Activated CD4-positive, alpha-beta T cell treated with anti-CD3 and anti-CD28 coated beads, Interleukin-2, amount 50 U/mL, for 1 hour (primary cell): ENCODE measurements at regions not wholly inside any gene's neighbourhood (a gene's known extent, or its start where the extent isn't known, plus 50 kb on each side); places are given as distances from the start of the nearest gene placed in this dataset.

Experiments used
- DNase-seq: peaks from one replicate; pipeline ENCODE4 v3.0.0-alpha.2; 2020

GRCh38 chr14:86543521-86543920 is 1013.6 kb downstream of the FLRT2 start:
- DNase-seq: no peak

DNA sequence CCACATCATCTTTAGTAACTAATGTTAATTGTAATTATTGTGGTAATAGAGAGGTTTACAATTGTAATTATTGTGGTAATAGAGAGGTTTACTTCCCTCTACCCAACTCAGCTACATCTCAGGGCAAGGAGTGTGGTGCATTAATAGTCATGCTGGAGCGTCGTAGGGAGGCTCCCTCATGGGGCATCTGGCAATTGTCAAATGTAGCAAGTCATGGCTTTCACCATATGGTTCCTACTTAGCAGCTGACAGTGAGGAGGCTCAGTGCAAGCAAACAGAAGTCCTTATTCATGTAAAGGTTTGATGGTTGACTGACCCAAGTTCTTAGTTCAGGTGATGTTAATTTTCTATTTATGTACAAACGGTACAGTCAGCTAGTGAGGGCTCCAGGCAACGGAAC is 1012.0 kb downstream of the FLRT2 start:
- DNase-seq: no peak

GRCh38 chr14:86540636-86541247 is 1010.8 kb downstream of the FLRT2 start:
- DNase-seq: no peak

DNA sequence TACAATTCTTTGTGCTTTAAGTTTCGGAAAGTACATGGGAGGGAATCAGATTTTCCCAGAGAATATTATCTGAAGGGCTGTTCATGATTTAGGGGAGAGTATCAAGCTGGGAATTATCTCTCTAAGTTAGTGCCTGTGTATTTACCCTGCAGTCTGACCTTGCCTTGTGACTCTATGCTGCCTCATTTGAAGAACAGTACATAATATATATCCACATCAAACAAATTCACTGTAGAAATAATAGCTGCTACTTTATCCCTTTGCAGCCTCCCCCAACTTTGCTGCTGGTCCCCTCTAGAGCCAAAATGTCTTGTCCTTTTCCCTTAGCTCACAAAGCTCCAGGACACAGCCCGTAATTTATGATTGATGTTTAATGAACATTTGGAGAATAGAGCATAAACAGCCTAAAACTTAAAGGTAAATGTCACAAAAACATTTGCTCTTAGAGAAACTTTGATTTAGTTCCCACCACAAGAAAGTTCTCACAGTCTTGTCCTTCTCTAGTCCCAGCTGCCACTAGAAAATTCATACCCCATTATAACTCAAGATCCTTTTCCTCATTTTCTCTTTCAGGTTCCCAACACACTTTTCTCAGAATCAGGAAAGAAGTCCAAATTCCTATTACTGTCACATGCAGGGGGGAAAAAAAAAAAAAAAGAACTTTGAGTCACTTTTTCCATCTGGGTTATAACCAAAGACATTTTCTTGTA is 1009.6 kb downstream of the FLRT2 start:
- DNase-seq: no peak

DNA sequence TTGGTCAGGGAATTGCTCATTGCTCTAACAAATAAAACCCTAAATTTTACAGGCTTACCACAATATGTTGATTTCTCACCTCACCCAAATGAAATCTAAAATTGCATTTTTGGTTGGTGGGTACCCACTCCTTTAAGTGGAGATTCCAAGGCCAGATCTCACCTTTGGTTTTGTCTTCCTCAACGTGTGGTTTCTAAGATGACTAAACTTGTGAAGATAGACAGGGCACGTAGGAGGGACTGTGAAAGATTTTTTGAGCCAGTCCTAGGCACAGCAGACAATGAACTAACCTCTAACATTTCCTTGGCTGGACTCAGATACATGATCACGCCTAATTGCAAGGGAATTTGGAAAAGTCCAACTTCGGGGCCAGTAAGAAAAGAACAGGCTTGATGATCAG is 1003.9 kb downstream of the FLRT2 start:
- no peak for DNase-seq

DNA sequence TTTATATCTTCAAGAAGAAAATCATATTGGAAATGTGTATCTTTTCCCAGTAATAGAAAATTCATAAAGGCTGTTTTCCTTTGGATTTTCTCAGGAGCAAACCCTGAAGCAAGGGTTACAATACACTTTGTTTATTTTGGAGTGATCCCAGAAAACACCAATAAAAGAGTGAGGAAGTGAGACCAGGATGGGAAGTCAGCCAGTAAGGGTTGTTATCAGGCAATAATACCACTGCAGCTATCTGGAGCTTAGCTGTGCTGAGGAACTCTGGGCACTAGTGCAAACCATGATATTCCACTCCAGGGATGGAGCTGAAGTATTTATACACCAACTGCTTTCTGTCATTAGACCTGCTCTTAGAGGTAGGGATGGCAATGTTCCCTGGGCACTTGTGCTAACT is 1002.3 kb downstream of the FLRT2 start:
- no peak for DNase-seq

GRCh38 chr14:86530457-86530856 is 1000.5 kb downstream of the FLRT2 start:
- no peak for DNase-seq

DNA sequence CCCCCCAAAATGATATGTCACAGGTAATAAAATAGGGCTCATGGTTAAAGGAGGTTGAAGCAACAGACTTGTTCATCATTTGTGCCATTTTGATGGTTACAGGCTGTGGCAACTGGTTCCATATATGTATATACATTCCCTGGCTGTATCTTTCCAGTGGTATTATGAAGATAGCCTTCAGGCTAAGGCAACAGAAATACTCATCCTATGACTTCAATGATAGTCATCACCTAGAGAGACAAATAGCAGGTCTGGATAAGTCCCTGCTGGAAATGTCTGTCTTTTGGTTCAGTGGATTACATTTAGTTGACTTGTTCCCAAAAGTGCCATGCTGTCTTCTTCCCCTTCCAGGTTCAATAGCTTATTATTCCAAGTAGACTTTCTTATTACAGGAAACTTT is 997.4 kb downstream of the FLRT2 start:
- no peak for DNase-seq

- no peak for DNase-seq
Measured at GRCh38 chr14:86525673-86526072, 995.7 kb downstream of the FLRT2 start.

DNA sequence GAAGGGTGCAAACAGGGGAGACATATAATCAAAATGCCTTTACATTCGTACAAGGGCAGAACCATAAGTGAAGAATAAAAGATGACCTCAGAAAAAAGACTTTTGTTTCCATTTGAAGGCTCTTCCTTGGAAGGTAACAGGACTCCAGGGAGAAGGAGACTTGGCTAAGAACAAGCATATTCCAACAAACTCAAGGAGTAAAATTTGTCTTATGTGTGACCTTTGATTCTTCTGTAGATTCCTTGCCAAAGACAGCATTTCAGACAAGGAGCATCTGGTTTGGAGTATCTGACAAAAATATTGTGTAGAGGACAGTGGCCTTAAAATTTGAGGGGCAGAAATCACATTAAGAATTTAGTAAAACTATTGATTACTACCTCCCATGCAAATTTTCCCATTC is 991.9 kb downstream of the FLRT2 start:
- DNase-seq: no peak

- DNase-seq: no peak
Measured at GRCh38 chr14:86521031-86521730, 991.2 kb downstream of the FLRT2 start.

DNA sequence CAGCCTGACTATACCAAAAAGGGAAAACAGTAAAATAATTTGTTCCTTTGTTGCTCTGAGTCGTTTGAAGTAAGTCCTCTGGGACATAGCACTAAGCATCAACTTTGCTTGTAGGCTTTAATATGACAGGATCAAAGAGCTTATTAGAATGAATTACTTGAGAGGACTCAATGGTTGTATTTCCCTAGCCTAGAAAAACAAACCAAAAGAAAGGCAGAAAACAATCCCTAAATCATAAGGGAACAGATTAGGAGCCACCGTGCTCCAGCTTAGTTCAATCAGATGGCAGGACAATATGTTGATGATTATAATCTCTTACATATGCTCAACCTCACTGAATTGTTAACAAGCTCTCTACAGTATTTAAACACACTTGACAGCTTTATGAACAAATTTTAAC is 988.4 kb downstream of the FLRT2 start:
- no peak for DNase-seq

- no peak for DNase-seq
Measured at GRCh38 chr14:86515195-86515594, 985.3 kb downstream of the FLRT2 start.

DNA sequence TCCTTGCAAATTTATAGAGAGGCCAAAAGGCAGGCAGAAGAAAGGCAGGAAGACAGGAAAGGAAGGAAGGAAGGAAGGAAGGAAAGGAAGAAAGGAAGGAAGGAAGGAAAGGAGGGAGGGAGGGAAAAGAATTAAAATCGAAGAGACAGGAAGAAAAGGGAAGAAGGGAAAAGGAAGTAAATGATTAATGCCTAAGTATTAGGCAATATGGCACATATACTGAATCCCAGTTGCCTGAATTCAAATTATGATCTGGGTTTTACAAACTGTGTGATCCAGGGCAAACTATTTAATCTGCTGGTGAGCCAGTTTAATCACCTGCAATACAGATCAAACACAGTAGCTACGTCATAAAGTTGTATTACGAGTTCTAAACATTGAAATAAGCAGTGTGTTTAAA is 983.6 kb downstream of the FLRT2 start:
- no peak for DNase-seq

- DNase-seq: no peak
Measured at GRCh38 chr14:86513056-86513455, 983.1 kb downstream of the FLRT2 start.

GRCh38 chr14:86510491-86510890 is 980.5 kb downstream of the FLRT2 start:
- DNase-seq: no peak

- no peak for DNase-seq
Measured at GRCh38 chr14:86505808-86506207, 975.9 kb downstream of the FLRT2 start.

- DNase-seq: no peak
Measured at GRCh38 chr14:86501611-86502010, 971.7 kb downstream of the FLRT2 start.

DNA sequence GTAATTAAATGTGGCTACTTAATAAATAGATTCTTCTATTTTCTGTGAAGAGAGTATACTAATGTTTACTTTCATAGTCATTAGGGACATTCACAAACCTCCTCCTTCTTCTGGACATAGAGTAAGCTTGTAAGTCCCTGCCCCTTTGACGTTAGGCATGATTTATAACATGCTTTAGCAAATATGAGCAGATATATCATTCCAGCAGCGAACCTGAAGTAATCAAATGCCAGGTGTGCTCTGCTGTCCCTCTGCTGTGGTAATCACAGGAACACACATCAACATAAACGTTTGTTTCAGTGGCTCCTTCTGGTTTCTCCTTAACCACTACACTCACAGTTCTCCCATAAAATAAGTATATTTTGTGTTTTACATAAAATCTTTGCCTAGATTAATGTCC is 961.8 kb downstream of the FLRT2 start:
- no peak for DNase-seq

GRCh38 chr14:86481104-86481503 is 951.2 kb downstream of the FLRT2 start:
- no peak for DNase-seq

- DNase-seq: no peak
Measured at GRCh38 chr14:86464341-86464740, 934.4 kb downstream of the FLRT2 start.

DNA sequence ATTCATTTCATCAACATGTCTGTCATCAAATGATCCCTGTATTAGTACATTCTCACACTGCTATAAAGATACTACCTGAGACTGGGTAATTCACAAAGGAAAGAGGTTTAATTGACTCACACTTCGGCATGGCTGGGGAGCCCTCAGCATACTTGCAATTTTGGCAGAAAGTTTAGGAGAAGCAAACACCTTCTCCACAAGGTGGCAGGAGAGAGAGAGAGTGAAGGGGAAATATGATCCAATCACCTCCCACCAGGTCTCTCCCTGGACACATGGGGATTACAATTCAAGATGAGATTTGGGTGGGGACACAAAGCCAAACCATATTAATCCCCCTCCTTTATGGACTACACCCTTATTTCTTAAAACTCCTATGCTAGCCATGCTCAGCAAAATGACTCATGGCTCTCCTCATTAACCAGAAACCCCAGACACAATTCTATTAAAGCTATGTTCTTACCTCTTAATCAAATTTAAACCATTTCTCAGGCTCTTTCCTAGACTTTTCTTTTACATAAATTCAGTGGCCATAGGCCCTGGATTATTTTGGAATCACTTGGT is 932.3 kb downstream of the FLRT2 start:
- DNase-seq: no peak

- no peak for DNase-seq
Measured at GRCh38 chr14:86457481-86458135, 927.7 kb downstream of the FLRT2 start.

DNA sequence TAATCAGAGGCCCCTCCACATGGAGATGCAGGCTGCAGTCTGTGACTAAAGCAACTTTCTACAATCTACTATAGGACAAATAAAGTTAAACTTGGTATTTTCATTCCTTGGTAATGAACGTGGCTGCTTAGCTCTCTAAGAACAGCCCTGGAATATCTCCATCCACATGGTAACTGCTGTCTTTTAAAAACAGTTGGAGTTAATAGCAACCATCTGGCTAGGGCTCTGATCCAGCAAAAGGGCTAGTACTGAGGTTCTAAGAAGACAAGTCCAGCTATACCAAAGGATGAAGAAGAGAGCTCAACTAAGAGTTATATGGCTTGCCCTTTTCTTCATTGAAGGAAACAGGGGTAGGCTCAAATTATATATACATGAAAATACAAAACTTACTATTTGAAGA is 920.1 kb downstream of the FLRT2 start:
- DNase-seq: no peak
